22Rv1 (cell line): ENCODE measurements at regions not wholly inside any gene's neighbourhood (a gene's known extent, or its start where the extent isn't known, plus 50 kb on each side); places are given as distances from the start of the nearest gene placed in this dataset.

Experiments
- ZFX ChIP-seq: fragments of 450-650 bp; IDR thresholded peaks from 2 replicates; pipeline ENCODE4 v1.6.1; 2017; ENCODE audit warnings: antibody characterized with exemption, borderline replicate concordance
- TF ChIP-seq, protein P1 (sequence below): fragments of 450-650 bp; IDR thresholded peaks from 2 replicates; pipeline ENCODE4 v1.5.1; 2017; ENCODE audit warnings: mild to moderate bottlenecking

GRCh38 chr14:58813745-58814144, 176.0 kb downstream of the DACT1 start:
- TF ChIP-seq, protein P1, sequence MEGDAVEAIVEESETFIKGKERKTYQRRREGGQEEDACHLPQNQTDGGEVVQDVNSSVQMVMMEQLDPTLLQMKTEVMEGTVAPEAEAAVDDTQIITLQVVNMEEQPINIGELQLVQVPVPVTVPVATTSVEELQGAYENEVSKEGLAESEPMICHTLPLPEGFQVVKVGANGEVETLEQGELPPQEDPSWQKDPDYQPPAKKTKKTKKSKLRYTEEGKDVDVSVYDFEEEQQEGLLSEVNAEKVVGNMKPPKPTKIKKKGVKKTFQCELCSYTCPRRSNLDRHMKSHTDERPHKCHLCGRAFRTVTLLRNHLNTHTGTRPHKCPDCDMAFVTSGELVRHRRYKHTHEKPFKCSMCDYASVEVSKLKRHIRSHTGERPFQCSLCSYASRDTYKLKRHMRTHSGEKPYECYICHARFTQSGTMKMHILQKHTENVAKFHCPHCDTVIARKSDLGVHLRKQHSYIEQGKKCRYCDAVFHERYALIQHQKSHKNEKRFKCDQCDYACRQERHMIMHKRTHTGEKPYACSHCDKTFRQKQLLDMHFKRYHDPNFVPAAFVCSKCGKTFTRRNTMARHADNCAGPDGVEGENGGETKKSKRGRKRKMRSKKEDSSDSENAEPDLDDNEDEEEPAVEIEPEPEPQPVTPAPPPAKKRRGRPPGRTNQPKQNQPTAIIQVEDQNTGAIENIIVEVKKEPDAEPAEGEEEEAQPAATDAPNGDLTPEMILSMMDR, result no peak
- no peak for TF ChIP-seq ZFX
